ENCODE measurements at regions not wholly inside any gene's neighbourhood (a gene's known extent, or its start where the extent isn't known, plus 50 kb on each side); places are given as distances from the start of the nearest gene placed in this dataset.
"Not testable (repeated sequence)": the region's sequence is repeated elsewhere in the genome, so short reads cannot be mapped to it uniquely, and the experiment has no call there.

GRCh38 chr7:76964050-76964449 lies 68.1 kb downstream of the SPDYE17 start:
- not testable (repeated sequence) for TF ChIP-seq EZH2 (IDR thresholded peaks at IDR 0.05; ENCODE audit: borderline replicate concordance, low read depth, low read length, poor library complexity, severe bottlenecking); CTCF (conservative IDR thresholded peaks at IDR 0.05; ENCODE audit: low read depth, low read length)
